ENCODE measurements at regions not wholly inside any gene's neighbourhood (a gene's known extent, or its start where the extent isn't known, plus 50 kb on each side); places are given as distances from the start of the nearest gene placed in this dataset.

DNA sequence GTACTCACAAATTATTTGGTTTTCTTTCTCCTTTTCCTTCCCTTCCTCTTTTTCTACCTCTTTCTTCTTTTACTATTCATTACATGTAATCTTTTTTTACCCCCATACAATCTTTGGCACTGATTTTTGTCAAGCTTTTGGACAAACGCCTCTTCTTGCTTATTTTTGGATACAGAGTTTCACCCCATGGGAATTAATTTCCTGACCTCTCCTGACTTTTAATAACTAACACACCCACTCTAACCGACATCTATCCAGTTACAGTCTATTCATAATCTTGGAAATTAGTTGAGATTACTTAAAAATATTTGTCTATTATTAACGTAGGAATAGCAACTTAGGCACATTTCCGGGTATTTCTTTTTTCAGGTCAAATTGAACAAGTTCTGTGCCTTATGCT lies 101.2 kb downstream of the HDGFL1 start:
- no peak for DNase-seq

DNA sequence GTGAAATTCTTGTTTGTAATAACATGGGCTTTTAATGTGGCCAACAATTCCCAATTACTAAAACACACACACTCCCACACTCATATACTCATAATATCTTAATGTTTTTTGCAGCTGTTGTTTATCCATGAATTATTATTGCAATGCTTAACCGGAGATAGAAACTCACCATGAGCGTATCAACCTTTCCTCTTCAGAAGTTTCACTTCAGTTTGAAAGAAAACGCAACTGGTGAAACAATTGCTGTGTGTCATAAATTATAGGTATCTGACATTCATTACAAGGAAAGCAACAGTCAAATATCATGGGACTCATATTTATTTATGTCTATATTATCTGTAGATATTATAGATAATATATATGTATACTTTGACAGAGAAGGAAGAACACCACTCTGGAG lies 104.1 kb downstream of the HDGFL1 start:
- no peak for DNase-seq

DNA sequence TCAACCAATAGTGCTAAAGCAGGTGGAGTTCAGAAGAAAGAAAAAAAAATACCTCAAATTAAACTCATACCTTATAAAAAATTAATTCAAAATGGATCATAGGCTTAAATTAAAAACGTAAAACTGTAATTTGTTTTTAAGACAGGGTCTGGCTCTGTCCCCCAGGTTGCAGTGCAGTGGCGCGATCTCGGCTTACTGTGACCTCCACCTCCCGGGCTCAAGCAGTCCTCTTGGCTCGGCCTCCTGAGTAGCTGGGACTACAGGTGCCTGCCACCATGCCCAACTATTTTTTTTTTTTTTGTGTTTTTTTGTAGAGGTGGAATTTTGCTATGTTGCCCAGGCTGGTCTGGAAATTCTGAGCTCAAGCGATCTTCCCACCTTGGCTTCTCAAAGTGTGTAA lies 111.6 kb downstream of the HDGFL1 start:
- DNase-seq: no peak

DNA sequence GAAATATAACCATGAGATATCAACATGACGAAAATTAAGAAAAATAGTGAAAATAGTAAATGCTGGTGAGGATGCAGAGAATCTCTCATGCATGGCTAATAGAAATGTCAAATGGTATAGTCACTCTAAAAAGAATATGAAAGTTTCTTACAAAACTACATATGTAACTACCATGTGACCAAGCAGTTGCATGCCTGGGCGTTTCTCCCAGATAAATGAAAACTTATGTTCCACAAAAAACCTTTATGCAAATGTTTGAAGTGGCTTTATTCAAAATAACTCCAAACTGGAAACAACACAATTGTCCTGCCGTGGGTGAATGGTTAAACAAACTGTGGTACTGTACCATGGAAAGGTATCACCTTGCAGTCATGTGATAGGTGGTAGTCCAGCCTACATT lies 112.4 kb downstream of the HDGFL1 start:
- no peak for DNase-seq

DNA sequence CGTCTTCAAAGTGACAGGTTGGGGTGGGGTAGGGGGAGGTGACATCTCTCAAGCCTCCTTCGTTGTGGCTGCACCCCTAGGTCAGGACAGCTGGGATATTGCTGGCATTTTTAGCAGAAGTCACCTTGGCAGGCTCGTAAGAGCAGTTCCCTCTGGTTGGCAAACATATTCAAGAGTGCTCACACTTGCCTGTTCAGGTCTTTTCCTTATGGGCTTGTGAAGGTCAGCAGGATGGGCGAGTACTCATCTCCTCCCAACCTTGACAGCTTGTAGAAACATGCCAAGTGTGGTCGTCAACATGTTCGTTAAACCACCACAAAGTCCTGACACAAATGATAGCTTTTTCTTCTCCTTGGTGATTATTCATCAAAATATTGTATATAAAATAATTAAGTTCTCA lies 113.6 kb downstream of the HDGFL1 start:
- no peak for DNase-seq

DNA sequence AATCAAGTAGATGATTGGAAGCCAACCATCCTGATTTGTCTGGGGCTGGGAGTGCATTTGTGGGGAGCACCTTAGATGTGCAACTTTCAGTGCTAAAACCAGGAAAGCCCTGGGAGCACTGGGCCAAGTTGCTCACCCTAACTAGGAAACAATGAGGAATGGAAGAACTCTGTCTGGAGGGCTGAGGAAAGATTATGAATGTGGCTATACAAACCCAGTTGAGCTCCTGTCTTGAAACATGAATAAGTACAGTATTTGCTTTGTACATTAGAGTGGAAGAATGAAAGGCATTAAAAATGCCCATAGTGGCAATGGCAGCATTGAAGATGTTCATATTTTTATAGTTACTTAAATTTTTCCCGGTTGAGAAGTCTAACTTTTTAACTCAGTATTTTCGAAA lies 121.1 kb downstream of the HDGFL1 start:
- no peak for DNase-seq

DNA sequence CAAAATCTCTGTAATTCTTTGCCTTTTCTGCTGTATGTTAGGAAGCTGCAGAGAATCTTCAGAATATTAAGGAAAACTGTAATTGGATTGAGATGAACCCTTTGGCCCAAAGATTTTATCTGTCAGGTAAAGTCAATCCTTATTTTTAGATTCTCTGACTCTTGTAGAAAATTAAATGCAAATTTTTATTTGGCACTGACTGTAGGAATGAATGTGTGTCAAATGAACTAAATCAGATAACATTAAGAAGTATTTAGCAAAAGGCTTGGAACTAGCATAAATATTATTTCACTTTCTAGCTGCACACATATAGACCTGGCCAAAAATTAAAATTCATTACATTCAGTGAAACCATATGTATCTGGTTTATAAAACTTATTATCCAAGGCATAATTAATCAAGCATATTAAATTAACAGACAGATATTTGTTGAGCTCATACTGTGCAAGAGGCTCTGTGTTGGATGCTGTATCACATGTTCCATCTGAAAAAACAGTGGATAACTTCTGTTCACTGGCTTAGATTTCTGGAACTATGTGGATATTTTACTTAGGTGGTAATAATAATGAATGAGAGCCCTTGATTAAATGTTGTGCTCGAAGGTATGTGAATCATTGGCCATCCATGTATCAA lies 124.8 kb downstream of the HDGFL1 start:
- DNase-seq: no peak

DNA sequence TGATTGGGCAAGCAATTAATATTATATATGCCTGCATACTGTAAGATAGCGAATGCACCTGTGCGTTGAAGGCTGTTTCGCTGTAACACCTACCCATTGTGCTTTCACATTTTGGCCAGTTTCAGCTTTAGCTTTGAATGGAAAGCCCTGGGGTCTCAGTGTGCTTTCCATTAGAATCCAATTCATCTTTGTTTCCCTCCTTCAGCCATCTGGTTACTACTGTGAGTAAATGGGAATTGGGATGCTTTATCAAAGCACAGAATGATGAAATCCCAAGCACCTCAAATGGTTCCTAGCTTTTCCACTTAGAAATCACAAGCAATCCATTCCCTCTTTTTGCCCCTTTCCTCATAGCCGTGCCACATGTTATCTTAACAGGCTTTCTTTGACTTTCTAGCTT lies 127.1 kb downstream of the HDGFL1 start:
- DNase-seq: no peak

DNA sequence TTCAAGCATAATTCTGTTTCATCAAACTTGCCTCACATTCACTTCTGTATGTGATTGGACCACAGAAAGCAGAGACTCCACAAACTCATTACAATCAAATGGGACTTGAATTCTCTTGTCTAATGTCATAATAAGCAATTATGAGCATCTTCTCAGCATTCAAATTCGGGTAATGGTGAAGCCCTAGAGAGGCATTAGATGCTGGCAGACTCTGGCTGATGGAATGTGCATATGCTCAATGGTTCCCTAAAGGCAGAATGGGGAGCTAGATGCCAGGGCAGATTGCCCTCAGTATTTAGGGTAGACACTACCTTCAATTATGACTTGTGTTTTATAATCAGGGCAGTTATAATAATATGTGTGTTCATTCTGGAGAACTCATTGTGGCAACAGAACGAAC lies 127.9 kb downstream of the HDGFL1 start:
- no peak for DNase-seq

DNA sequence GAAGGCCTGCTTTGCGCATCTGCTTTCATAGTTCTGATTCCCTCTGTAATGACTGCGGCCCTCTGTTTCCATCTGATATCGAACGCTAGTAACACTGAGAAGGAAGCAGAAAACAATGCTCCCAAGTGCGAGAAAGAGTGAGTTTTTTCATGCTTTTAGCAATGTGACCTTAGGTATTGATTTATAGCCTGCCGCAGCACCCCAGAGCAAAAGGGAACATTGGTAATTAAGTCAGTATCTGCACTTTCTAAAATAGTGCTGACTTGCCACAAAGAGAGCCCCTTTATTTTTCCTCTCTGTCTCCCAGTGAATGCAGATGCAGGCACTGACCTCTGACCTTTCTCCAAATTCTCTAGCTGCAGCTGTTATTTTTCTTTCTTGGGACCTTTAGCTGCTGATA lies 129.8 kb downstream of the HDGFL1 start:
- no peak for DNase-seq

DNA sequence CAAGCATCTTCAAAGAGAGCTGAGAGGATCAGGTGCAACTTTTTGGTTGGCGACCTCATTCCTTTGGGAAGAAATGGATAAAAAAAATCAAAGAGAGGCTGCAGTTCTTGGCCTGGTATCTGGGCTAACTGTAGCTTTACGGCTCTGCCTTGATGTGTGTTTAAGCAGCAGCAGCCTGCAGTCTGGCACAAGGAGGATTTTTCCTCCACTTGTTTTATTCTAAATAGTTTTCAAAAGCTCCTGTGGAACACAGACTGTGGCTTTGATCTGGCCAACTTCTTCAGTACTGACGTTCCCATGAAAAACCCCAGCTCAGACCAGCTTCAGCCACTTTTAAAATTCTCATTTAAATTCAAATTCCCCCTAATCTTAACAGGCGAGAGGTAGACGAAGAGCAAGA lies 137.3 kb downstream of the HDGFL1 start:
- no peak for DNase-seq

DNA sequence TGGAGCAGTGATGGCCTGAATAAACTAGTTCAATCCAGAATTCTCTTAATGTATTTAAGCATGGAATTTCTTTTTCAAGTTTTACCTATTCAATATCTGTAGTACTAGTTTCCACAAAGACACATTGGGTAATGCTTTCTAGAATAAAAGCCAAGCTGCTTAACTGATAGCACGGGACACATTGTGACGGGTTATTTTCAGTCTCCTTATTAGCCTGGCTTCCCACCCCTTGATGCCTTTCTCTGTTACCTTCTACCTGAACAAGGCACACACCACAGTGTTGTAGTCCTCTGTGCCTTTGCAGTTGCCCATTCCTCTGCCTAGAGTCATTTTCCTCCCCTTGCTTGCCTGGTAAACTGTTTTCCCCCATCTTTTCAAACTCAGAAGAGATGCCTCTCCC lies 139.1 kb downstream of the HDGFL1 start:
- DNase-seq: no peak

DNA sequence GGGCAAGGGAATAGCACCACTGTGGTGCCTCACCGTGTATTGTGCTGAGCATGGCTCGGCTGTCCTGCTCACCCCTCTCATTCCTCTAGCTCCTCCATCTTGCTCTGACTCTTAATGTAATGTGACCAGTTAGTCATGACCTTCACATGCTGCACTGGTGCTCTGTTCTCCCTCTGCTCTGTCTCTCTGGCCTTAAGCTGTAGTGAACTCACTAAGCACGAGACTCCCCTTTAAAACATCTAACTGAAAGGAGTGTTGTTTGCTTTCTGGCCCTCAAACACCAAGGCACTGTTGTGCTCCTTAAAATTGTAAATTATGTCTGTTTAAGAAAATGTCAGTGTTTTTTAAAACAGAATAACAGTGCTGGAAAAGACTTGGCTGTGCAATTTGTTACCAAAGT lies 140.4 kb downstream of the HDGFL1 start:
- DNase-seq: no peak

DNA sequence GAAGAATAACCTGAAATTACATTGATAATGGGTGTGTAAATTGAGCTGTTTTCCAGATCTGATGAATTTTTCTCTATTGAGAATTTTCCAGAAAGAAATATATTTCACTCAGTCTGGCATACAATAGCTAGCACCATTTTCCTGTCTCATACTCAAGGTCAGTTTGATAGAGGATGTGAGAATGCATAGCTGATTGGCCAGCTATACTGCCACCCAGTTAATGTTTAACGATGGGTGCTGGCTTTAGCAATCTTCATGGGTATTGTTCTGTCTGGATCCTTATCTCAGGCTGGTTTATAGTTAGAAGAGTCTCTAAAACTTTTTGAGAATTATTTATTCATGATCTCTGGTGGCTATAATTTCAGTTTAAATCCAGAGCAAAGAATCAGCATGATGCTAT lies 147.4 kb downstream of the HDGFL1 start:
- no peak for DNase-seq

DNA sequence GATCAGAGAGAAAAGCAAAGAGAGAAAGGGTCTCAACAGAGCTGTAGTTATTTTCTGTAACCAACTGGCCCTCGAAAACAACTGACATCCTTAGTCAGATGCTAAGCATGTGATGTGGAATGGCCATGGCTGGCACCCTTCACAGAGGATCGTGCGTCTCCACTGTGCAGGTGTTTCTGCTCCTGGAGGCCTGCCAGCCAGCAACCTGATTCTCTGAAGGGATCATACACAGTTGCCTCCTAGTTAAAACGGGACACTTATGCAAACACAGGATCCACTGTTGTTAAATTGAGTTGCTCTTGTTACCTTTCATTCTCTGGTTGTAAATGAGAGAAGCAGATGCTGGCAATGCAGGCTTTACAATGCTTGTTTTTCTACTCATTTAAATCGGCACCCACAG lies 148.5 kb downstream of the HDGFL1 start:
- DNase-seq: no peak

DNA sequence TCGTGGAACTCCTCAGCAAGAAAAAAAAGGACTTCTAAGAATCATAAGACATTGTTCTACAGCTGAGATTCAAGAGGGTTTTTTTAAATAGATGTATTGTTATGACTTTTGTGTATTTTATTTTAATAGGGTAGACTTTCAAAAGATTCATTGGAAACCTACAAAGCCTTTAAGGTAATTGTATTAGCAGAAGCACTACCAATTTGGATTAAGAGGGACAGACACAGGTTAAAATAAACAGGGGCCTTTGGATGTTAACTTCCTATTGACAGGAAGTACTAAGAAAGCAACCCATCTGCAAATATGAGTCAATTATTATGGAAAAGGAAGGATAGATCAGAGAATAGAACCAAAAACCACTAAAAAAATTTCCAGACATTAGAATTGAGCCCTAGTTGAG lies 153.5 kb downstream of the HDGFL1 start:
- no peak for DNase-seq

DNA sequence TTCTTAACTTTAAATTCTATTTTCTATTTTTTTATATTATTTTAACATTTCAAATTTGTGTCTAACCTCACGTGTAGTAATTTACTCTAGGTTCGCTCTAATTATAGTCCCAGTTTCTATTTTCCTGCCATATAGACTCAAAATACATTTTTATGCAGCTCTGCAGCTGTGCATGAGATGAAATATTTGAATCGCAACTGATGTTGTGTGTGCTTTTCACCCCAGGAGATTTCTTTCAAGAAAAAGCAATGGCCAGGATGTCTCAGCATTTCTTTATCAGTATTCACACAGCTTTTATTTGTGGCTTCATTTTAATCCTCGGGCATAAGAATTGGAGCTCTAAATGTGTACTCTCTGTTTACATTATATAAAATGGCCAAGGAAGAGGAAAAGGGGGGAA lies 157.6 kb downstream of the HDGFL1 start:
- no peak for DNase-seq

DNA sequence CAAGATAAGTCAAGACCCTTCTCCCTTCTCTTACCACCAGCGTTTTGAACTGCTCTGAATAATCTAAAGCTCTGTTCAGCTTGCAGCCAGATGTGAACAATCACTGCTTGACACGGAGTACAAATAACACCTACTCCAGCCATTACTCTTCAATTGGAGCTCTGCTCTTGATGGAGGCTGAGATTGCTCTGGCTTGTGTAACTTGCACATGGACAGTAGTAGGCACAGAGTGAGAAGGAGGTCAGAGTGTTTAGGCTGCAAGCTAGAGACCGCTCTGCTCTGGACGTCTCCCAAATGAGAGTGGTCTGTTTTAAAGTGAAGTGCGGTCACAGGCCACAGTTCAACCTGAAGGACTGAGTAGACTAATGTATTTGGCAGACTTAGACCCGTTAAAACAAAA lies 158.3 kb downstream of the HDGFL1 start:
- DNase-seq: no peak

DNA sequence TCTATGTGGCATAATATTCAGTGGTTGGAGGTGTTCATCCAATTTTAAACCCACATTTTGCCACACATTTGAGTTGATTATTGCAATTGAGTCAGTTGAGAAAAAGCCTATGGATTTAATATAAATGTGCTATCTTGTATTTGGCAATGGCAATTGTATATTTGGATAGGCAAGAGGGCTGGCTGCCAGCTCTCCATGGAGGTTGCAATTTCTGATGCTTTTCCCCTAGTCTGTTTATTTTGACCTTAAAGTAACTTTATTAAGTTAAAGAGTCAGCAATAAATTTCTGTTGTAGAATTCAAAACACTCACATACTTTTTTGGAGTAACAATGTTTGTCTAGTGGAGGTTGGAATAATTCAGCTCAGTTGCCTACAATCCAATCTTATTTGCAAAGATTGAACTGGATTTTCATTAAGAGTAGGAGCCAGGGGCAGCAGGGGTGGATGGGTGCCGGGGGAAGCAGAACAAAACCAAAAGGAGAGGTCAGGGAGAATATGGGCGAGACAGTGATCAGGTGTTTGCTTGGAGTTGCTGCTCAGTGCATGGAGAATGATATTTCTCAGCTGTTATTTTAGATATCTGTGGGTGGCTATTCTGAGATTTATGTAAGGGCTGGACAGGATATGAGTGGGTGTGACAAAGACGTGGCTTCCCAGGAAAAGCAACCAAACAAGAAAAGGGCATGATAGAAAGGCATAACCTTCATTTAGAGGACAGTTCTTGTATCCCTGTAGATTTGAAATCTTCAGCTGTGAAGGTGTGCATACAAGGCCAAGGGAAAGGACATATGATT lies 163.0 kb downstream of the HDGFL1 start:
- no peak for DNase-seq

DNA sequence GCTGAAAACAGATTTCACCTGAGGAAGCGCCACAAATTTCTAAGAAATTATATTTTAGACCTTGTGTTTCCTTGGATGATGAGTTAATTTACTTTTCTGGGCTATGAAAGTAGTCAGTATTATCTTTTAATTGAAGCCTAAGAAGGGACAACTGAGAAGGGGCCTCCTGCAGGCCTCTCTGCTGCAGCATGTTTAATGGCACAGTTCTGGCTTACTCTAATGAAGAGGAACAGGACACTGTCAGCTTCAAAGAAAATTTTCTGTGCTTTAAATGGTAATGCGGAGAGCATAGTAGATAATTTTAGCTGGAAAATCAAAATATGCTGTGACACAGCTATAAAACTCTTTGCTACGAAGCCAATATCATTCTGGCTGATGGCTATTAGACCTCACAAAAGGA lies 167.4 kb downstream of the HDGFL1 start:
- DNase-seq: no peak

DNA sequence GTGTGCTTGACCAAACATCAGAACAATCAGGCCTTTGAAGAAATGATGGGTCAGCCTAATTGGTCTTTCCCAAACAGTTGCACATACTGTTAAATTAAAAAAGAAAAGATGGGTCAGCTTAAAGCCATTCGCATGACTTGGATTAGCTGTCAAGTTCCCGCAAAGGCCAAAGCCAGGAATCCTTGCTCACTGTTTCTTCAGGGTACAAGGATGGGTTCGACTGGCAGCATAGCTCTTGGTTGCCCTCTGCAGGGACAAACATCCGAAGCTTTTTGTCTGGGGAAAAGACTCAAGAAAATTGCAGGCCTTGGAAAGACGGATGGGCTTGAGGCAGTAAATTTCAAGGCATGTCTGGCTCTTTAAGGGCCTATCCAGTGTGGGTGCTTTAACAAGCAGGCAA lies 168.0 kb downstream of the HDGFL1 start:
- no peak for DNase-seq

DNA sequence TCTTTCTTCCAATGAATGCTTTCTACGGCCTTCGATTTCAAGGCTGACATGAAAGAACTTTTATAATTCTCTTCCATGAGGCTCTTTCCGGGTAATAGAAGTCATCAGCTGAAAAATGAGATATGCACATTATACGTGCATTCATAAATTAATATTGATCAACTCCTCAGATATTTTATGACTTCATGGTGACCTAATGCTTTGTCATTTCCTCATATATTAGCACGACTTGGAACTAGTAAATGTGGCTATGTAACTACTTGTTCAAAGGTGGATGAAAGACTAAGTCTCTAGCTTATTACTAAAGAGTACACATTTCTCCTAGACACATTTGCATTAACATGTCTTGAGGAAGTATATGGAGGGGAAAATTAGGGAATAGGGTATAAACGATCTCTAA lies 168.8 kb downstream of the HDGFL1 start:
- no peak for DNase-seq

DNA sequence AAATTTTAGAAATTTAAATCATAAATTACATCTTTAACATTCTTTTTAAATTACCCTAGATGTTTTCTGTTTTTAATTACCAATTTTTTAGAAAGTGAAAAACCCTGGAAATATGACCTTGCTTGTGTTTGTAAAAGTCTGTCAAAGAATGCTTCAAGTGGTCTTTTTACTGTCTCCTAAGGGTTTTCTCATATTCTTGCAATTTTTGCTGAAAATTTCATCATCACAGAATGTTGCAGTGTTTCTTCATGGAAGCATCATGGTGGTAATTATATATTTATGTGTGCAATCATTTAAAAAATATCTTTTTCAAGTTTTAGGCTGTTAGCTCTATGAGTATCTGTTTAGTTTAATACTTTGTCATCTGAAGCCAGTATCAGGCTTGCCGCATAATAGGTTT lies 178.2 kb downstream of the HDGFL1 start:
- DNase-seq: no peak

DNA sequence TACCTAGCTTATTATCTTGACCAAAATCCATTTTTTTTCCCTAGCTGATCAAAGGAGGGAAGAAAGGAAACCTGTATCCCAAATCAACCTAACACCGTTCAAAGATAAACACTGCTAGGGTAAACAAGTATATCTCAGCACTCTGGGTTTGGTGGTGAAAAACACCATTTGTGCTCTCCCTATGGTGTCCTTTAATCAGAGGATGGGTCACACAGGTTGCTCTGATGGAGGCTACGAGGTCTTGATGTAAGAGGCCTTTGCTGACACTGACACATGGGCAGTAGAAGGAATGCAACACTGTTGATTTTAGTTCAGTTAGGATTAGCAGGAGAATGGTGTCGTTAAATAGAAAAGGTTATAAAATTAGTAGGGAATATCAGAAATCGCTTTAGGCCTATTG lies 179.3 kb downstream of the HDGFL1 start:
- DNase-seq: no peak

DNA sequence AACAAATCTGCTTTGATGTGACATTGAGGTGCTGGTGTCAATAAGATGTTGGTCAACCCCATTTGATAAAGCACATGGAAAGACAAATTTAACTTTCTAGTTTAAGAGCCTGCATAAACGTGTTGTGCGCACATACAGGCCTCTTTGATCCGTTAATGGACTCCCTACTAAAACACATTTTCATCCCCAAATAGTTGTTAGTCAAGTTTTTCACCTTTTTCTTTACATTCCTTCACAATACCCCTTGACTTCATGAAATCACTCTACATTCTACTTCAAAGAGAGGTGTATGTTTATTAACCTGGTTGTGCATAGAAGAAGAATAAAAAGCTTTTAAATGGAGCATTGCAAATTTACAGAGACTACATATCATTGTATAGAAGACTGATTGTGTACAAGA lies 180.3 kb downstream of the HDGFL1 start:
- DNase-seq: no peak

All from suppressor macrophage treated with lipopolysaccharide for 4 hours (primary cell).